Keratinocyte (primary cell): ENCODE measurements at regions not wholly inside any gene's neighbourhood (a gene's known extent, or its start where the extent isn't known, plus 50 kb on each side); places are given as distances from the start of the nearest gene placed in this dataset.

Experiments used
- CTCF ChIP-seq, 3 experiments: IDR thresholded peaks in 1 of 3; conservative IDR thresholded peaks in 1 of 3; optimal IDR thresholded peaks in 1 of 3; 2 replicates in 2 of 3; 3 replicates in 1 of 3; pipeline versions ENCODE3 to v1.5.1; 2011; ENCODE audit warnings: low read length in 3 of 3, mild to moderate bottlenecking in 3 of 3, moderate library complexity in 2 of 3, control low read depth in 1 of 3, inconsistent platforms in 1 of 3; ENCODE audit not compliant: insufficient read depth in 2 of 3; ENCODE audit errors: extremely low read depth in 1 of 3
- EZH2 ChIP-seq: IDR thresholded peaks from one replicate; pipeline ENCODE4 v1.6.1; 2012; ENCODE audit warnings: inconsistent platforms, mild to moderate bottlenecking, low read length, moderate library complexity

- TF ChIP-seq EZH2: no peak
- no peak for TF ChIP-seq CTCF (optimal IDR thresholded peaks at IDR 0.05 in 1 of 3, IDR thresholded peaks at IDR 0.05 in 1 of 3, conservative IDR thresholded peaks at IDR 0.05 in 1 of 3; ENCODE audit: extremely low read depth in 1 of 3, insufficient read depth in 2 of 3, low read length in 3 of 3)
Measured at GRCh38 chr2:7655629-7656028, 738.4 kb downstream of the RNF144A start.
